T-cell (primary cell): ENCODE measurements at regions not wholly inside any gene's neighbourhood (a gene's known extent, or its start where the extent isn't known, plus 50 kb on each side); places are given as distances from the start of the nearest gene placed in this dataset.

Experiments
- ATAC-seq, 4 experiments: fragments of 200-7000 bp in 3 of 4; fragments of 150-1000 bp in 1 of 4; cut with Tn5 transposase; replicated peaks in 1 of 4; 1 replicate in 3 of 4; 2 replicates in 1 of 4; pipeline ENCODE4 v1.10.0; 2021; ENCODE audit warnings: moderate library complexity in 3 of 4, mild to moderate bottlenecking in 2 of 4, moderate number of reproducible peaks in 1 of 4
- CTCF ChIA-PET, 2 donors: fragments of 300-600 bp; sonication (Branson Sonifier 250); formaldehyde crosslinking; loops; one replicate each; lab custom pipeline; 2022; ENCODE audit warnings: antibody characterized with exemption in 2 of 2; lab: Charles Lee
- POLR2A ChIA-PET, 2 donors: fragments of 300-600 bp; sonication (Branson Sonifier 250); formaldehyde crosslinking; loops; one replicate each; lab custom pipeline; 2022; ENCODE audit warnings: antibody characterized with exemption in 2 of 2; lab: Charles Lee
- DNase-seq, 35 experiments: peaks; one replicate each; pipeline versions ENCODE4 v3.0.0 to v3.0.0-alpha.2; 2013 to 2023
- H3K27ac ChIP-seq: one replicate; pipeline ENCODE4 v1.5.1; 2013; ENCODE audit warnings: low read length
- H3K27me3 ChIP-seq, 2 experiments: replicated peaks in 1 of 2; 1 replicate in 1 of 2; 2 replicates in 1 of 2; pipeline versions ENCODE4 v1.6.1 to v1.7.0; 2013; ENCODE audit warnings: low read length in 1 of 2, mixed read lengths in 1 of 2; ENCODE audit not compliant: control insufficient read depth in 2 of 2, insufficient read depth in 2 of 2; ENCODE audit errors: extremely low read depth in 1 of 2
- H3K36me3 ChIP-seq, 2 donors: 1 replicate in 1 of 2; 2 replicates in 1 of 2; pipeline versions ENCODE4 v1.6.1 to v1.7.0; 2013; ENCODE audit warnings: low read length in 1 of 2; ENCODE audit not compliant: control insufficient read depth in 2 of 2, insufficient read depth in 1 of 2; ENCODE audit errors: extremely low read depth in 1 of 2
- H3K4me1 ChIP-seq, 2 experiments: 1 replicate in 1 of 2; 2 replicates in 1 of 2; pipeline versions ENCODE4 v1.6.1 to v1.7.0; 2013; ENCODE audit warnings: low read length in 2 of 2, mixed read lengths in 1 of 2; ENCODE audit not compliant: insufficient read depth in 2 of 2, control insufficient read depth in 1 of 2; ENCODE audit errors: extremely low read depth in 1 of 2
- H3K4me3 ChIP-seq, 2 donors: 1 replicate in 1 of 2; 2 replicates in 1 of 2; pipeline versions ENCODE4 v1.5.1 to v1.7.0; 2013; ENCODE audit warnings: mild to moderate bottlenecking in 2 of 2, low read length in 1 of 2, moderate library complexity in 1 of 2; ENCODE audit not compliant: control insufficient read depth in 1 of 2; ENCODE audit errors: extremely low read depth in 1 of 2
- H3K9me3 ChIP-seq: 2 replicates; pipeline ENCODE4 v1.7.0; 2013
- H3K27ac Mint-ChIP-seq, 2 donors: one replicate each; pipeline ENCODE4 v1.8.0; 2020 to 2021; ENCODE audit warnings: mild to moderate bottlenecking in 2 of 2, mixed read lengths in 2 of 2
- H3K27me3 Mint-ChIP-seq, 2 donors: one replicate each; pipeline ENCODE4 v1.8.0; 2021 to 2022; ENCODE audit warnings: mixed read lengths in 2 of 2
- H3K36me3 Mint-ChIP-seq: one replicate; pipeline ENCODE4 v1.8.0; 2021; ENCODE audit warnings: mixed read lengths
- H3K4me1 Mint-ChIP-seq, 3 donors: one replicate each; pipeline ENCODE4 v1.8.0; 2020 to 2022; ENCODE audit warnings: mixed read lengths in 3 of 3, mild to moderate bottlenecking in 1 of 3
- H3K4me3 Mint-ChIP-seq, 3 donors: one replicate each; pipeline ENCODE4 v1.8.0; 2020 to 2022; ENCODE audit warnings: mild to moderate bottlenecking in 3 of 3, mixed read lengths in 3 of 3, moderate library complexity in 3 of 3
- H3K9me3 Mint-ChIP-seq, 3 donors: one replicate each; pipeline ENCODE4 v1.8.0; 2020 to 2022; ENCODE audit warnings: mixed read lengths in 3 of 3
- WGBS: methylation state at CpG from one replicate; pipeline ENCODE4 v1.1.5; 2013; ENCODE audit warnings: missing lambda C conversion rate; ENCODE audit not compliant: insufficient coverage; 5-methylcytosine and 5-hydroxymethylcytosine counted together

- DNase-seq, result no peak
- Mint-ChIP-seq H3K27ac (no peak overlapping the region), H3K4me3 (no peak overlapping the region), H3K4me1 (no peaks in the 10 kb centered on the region), H3K27me3 (peaks cover 3 to 5% of the 10 kb centered on the region in 2 donors), H3K9me3 (no peaks in the 10 kb centered on the region), H3K36me3 (no peaks in the 10 kb centered on the region)
- no peaks in the 10 kb centered on the region for H3K4me1 ChIP-seq
- H3K9me3 ChIP-seq, result no peaks in the 10 kb centered on the region
- 86% methylated on average over 5 of the region's 6 CpGs for WGBS
- no peak overlapping the region for H3K4me3 ChIP-seq
- ATAC-seq, result no peak
- CTCF ChIA-PET, result no interaction called here
- peaks cover 0 to 24% of the 10 kb centered on the region in 2 experiments for H3K27me3 ChIP-seq
- H3K27ac ChIP-seq, result no peak overlapping the region
- POLR2A ChIA-PET, result interaction anchor here in 1 of 2 donors (0.6 kb wide), 1 partner anchor 18 kb away, joined by 3 read pairs; no protein-coding TSS in a partner anchor
- H3K36me3 ChIP-seq, result no peaks in the 10 kb centered on the region
Observed at GRCh38 chr6:33947916-33948594, 144.3 kb upstream of the MLN start.

DNA sequence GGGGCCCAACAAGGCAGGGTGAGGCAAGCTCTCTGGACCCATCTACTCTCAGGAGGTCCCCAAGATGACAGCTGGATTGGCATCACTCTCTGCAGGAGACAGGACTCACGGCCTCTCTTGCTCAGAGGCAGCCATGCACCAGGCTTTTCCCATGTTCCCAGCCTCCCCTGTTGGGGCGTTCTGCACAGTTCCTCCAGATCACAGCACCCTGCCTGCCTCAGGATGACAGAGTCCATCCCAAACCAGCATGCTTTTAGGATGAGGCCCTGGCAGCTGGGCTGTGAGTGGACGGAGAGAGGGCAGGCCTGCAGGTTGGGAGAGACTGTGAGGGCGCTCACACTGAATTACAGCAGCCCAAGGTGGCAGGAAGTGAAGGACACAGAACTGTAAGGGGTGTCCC, 143.2 kb upstream of the MLN start:
- H3K36me3 Mint-ChIP-seq, result no peaks in the 10 kb centered on the region
- DNase-seq, result no peak
- no peaks in the 10 kb centered on the region for H3K9me3 ChIP-seq
- ChIA-PET POLR2A (no interaction called here), CTCF (no interaction called here)
- H3K36me3 ChIP-seq, result no peaks in the 10 kb centered on the region
- ATAC-seq, result no peak
- H3K4me3 Mint-ChIP-seq, result no peak overlapping the region
- no peaks in the 10 kb centered on the region for H3K4me1 Mint-ChIP-seq
- no peaks in the 10 kb centered on the region for H3K9me3 Mint-ChIP-seq
- H3K27ac Mint-ChIP-seq, result no peak overlapping the region
- H3K27me3 ChIP-seq, result peaks cover 0 to 20% of the 10 kb centered on the region in 2 experiments
- H3K4me1 ChIP-seq, result no peaks in the 10 kb centered on the region
- 88% methylated on average over 3 of the region's 4 CpGs for WGBS
- H3K27me3 Mint-ChIP-seq, result peaks cover 3 to 5% of the 10 kb centered on the region in 2 donors
- H3K4me3 ChIP-seq, result no peak overlapping the region
- H3K27ac ChIP-seq, result no peak overlapping the region

GRCh38 chr6:33945931-33946330, 142.1 kb upstream of the MLN start:
- Mint-ChIP-seq H3K9me3 (no peaks in the 10 kb centered on the region), H3K36me3 (no peaks in the 10 kb centered on the region), H3K27me3 (peaks cover 3 to 5% of the 10 kb centered on the region in 2 donors), H3K4me3 (no peak overlapping the region), H3K4me1 (no peaks in the 10 kb centered on the region), H3K27ac (no peak overlapping the region)
- ChIA-PET CTCF (no interaction called here), POLR2A (no interaction called here)
- no peak for DNase-seq
- H3K9me3 ChIP-seq, result no peaks in the 10 kb centered on the region
- no peak overlapping the region for H3K4me3 ChIP-seq
- peaks cover 0 to 13% of the 10 kb centered on the region in 2 experiments for H3K27me3 ChIP-seq
- no peaks in the 10 kb centered on the region for H3K4me1 ChIP-seq
- ATAC-seq, result no peak
- WGBS, result no CpG with 5 or more reads among the region's 6 CpGs
- H3K27ac ChIP-seq, result no peak overlapping the region
- H3K36me3 ChIP-seq, result no peaks in the 10 kb centered on the region

DNA sequence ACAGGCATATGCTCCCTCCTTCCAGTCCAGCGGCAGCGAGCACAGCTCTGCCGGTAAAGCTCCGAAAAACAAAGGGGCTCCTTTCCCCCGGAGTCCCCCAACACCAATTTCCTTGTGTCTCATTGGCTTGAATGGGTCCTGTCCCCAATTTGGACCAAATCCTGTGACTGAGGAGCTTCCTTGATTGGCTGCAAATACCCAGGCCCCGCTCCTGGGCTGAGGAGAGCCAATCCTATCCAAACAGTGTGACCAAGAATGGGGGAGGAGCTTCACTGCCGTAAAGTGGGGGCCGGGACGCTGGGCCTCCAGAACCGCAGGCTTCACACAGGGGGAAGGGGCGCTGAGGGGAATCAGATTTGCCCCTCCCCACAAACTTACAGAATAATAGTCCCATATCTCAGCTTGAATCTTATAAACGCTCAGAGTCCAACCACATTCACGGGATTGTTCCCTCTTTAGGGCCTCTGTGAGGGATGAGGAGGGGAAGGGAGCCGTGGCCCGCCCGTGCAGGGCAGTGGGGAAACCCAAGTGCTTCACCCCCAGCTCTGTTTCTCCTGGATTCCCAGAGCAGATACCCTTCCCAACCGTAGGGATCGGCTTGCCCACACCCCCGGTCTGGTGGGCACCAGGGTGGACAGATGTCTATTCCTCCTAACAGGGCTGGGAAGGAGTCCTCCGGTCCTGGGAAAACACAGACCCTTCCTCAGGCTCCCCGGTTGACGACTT, 141.0 kb upstream of the MLN start:
- Mint-ChIP-seq H3K4me1 (no peaks in the 10 kb centered on the region), H3K9me3 (no peaks in the 10 kb centered on the region), H3K27ac (no peak overlapping the region), H3K36me3 (no peaks in the 10 kb centered on the region), H3K4me3 (no peak overlapping the region), H3K27me3 (peaks cover 3 to 5% of the 10 kb centered on the region in 2 donors)
- Histone ChIP-seq H3K27me3 (peaks cover 0 to 5% of the 10 kb centered on the region in 2 experiments), H3K9me3 (no peaks in the 10 kb centered on the region), H3K36me3 (no peaks in the 10 kb centered on the region), H3K27ac (no peak overlapping the region), H3K4me3 (no peak overlapping the region), H3K4me1 (no peaks in the 10 kb centered on the region)
- DNase-seq (no peak), ATAC-seq (no peak)
- WGBS, result 91% methylated on average over 11 of the region's 22 CpGs
- POLR2A ChIA-PET, result no interaction called here
- CTCF ChIA-PET, result interaction anchor here in 1 of 2 donors (0.5 to 0.7 kb wide), 2 partner anchors 47 to 517 kb away, joined by 3 read pairs; no protein-coding TSS in a partner anchor

DNA sequence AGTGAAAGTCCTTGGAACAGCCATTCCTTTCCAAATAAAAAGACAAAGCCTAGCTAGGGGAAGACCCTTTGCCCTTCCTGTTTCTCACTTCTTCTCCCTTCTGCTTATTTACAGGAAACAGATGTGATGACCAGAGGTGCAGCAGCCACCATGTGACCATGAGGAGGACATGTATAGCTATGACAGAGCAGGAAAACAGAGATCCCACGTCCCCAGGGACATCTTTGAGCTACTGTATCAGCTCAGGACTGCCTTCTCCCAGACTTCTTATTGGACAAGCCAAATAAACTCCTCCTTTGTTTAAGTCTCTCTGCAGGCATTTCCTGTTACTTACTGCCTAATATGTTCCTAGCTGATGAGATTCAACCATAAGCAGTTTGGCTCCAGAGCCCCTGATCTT, 133.1 kb upstream of the MLN start:
- 75% methylated on average over 1 of the region's 1 CpG for WGBS
- POLR2A ChIA-PET, result no interaction called here
- CTCF ChIA-PET, result no interaction called here

DNA sequence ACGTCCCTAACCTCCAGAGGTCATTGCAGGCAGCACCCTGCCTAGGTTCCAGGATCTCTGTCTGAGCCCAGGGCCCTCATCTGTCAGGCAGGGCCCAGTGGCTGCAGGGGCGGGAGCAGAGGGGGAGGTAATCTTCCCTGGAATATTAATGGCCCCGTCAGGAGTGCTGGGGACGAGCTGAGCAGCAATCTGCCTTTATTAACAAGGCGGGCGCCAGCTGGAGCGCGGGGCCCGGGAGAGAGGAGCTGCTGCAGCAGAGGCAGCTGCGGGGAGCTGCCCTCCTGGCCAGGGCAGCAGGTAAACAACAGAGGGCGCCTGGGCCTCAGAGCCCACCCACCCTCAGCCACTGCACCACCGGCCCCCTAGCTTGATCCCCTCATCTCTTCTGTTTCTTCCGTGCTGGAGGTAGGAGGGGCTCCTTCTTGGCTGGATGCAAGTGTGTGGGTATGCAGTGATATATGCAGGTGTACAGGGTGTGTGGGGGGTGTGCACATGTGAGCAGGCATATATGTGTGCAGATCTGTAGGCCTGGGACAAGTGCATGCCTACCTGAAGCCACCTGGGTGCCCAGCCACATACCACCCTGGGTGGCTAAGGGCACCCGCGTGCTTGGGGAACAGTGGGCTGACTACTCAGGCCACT, 131.8 kb upstream of the MLN start:
- no peak for ATAC-seq
- no peak for DNase-seq
- Mint-ChIP-seq H3K27me3 (peaks cover 0 to 2% of the 10 kb centered on the region in 2 donors), H3K4me1 (peaks cover 0 to 2% (median 0%) of the 10 kb centered on the region in 3 donors), H3K36me3 (no peaks in the 10 kb centered on the region), H3K9me3 (no peaks in the 10 kb centered on the region), H3K4me3 (no peak overlapping the region), H3K27ac (no peak overlapping the region)
- WGBS, result 76% methylated on average over 6 of the region's 15 CpGs
- no peak overlapping the region for H3K4me3 ChIP-seq
- POLR2A ChIA-PET, result no interaction called here
- CTCF ChIA-PET, result interaction anchor here in 1 of 2 donors (0.9 kb wide), 1 partner anchor 21 kb away, joined by 3 read pairs; no protein-coding TSS in a partner anchor
- no peak overlapping the region for H3K27ac ChIP-seq
- peaks cover 0 to 17% of the 10 kb centered on the region in 2 experiments for H3K27me3 ChIP-seq
- no peaks in the 10 kb centered on the region for H3K4me1 ChIP-seq
- no peaks in the 10 kb centered on the region for H3K9me3 ChIP-seq
- no peaks in the 10 kb centered on the region for H3K36me3 ChIP-seq

More for the DNA sequence above, 133.1 kb upstream of the MLN start:
- no peaks in the 10 kb centered on the region for H3K4me1 ChIP-seq
- H3K4me3 Mint-ChIP-seq, result no peak overlapping the region
- no peak overlapping the region for H3K4me3 ChIP-seq
- no peaks in the 10 kb centered on the region for H3K36me3 ChIP-seq
- no peaks in the 10 kb centered on the region for H3K9me3 Mint-ChIP-seq
- peaks cover 0 to 2% of the 10 kb centered on the region in 2 donors for H3K27me3 Mint-ChIP-seq
- peaks cover 0 to 10% of the 10 kb centered on the region in 2 experiments for H3K27me3 ChIP-seq
- no peak overlapping the region for H3K27ac Mint-ChIP-seq
- no peaks in the 10 kb centered on the region for H3K9me3 ChIP-seq
- H3K4me1 Mint-ChIP-seq, result peaks cover 0 to 2% (median 0%) of the 10 kb centered on the region in 3 donors
- no peaks in the 10 kb centered on the region for H3K36me3 Mint-ChIP-seq
- DNase-seq (no peak), ATAC-seq (no peak)
- no peak overlapping the region for H3K27ac ChIP-seq
